Cardiac muscle cell (in vitro differentiated cells and primary cell): ENCODE measurements at regions not wholly inside any gene's neighbourhood (a gene's known extent, or its start where the extent isn't known, plus 50 kb on each side); places are given as distances from the start of the nearest gene placed in this dataset.

Experiments
- DNase-seq, 2 donors: peaks; one replicate each; pipeline versions ENCODE4 v3.0.0 to v3.0.0-alpha.2; 2010 to 2017; ENCODE audit warnings: low read depth in 1 of 2, low spot score in 1 of 2
- H3K27ac ChIP-seq: fragments of 200-600 bp; sonication (generic); 2 replicates; pipeline ENCODE4 v1.5.1; 2016
- H3K27me3 ChIP-seq: fragments of 200-600 bp; sonication (generic); 2 replicates; pipeline ENCODE4 v1.6.0; 2016; ENCODE audit warnings: control low read depth
- H3K36me3 ChIP-seq: fragments of 200-600 bp; sonication (generic); 2 replicates; pipeline ENCODE4 v1.5.1; 2016; ENCODE audit warnings: control low read depth
- H3K4me1 ChIP-seq: fragments of 200-600 bp; sonication (generic); 2 replicates; pipeline ENCODE4 v1.8.1; 2017; ENCODE audit warnings: low read depth, mild to moderate bottlenecking, mixed run types
- H3K4me3 ChIP-seq: fragments of 200-600 bp; sonication (generic); 2 replicates; pipeline ENCODE4 v1.5.1; 2016; ENCODE audit warnings: mild to moderate bottlenecking
- H3K9me3 ChIP-seq: fragments of 200-600 bp; sonication (generic); 2 replicates; pipeline ENCODE4 v1.5.1; 2017; ENCODE audit warnings: low read depth, mild to moderate bottlenecking, control low read depth
- CTCF ChIP-seq: IDR thresholded peaks from 2 replicates; pipeline ENCODE4 v1.5.1; 2012; ENCODE audit warnings: low read depth, mild to moderate bottlenecking, low read length

GRCh38 chr1:103190766-103191165 is 82.4 kb upstream of the COL11A1 start:
- Histone ChIP-seq H3K36me3 (no peaks in the 10 kb centered on the region), H3K4me1 (no peaks in the 10 kb centered on the region), H3K9me3 (no peaks in the 10 kb centered on the region), H3K27ac (no peak overlapping the region), H3K4me3 (no peak overlapping the region), H3K27me3 (no peaks in the 10 kb centered on the region)
- DNase-seq, result no peak
- no peak for TF ChIP-seq CTCF

- no peak for TF ChIP-seq CTCF
- Histone ChIP-seq H3K27me3 (no peaks in the 10 kb centered on the region), H3K36me3 (no peaks in the 10 kb centered on the region), H3K9me3 (no peaks in the 10 kb centered on the region), H3K4me3 (no peak overlapping the region), H3K4me1 (no peaks in the 10 kb centered on the region), H3K27ac (no peak overlapping the region)
- no peak for DNase-seq
Observed at GRCh38 chr1:103187673-103188072, 79.4 kb upstream of the COL11A1 start.

GRCh38 chr1:103180660-103181059 is 72.3 kb upstream of the COL11A1 start:
- Histone ChIP-seq H3K4me3 (no peak overlapping the region), H3K9me3 (no peaks in the 10 kb centered on the region), H3K27ac (no peak overlapping the region), H3K4me1 (no peaks in the 10 kb centered on the region), H3K27me3 (no peaks in the 10 kb centered on the region), H3K36me3 (no peaks in the 10 kb centered on the region)
- no peak for TF ChIP-seq CTCF
- DNase-seq, result peak in 1 of 2 donors; percentile 22

- H3K4me1 ChIP-seq, result no peaks in the 10 kb centered on the region
- TF ChIP-seq CTCF, result no peak
- H3K27me3 ChIP-seq, result no peaks in the 10 kb centered on the region
- no peak overlapping the region for H3K4me3 ChIP-seq
- no peak overlapping the region for H3K27ac ChIP-seq
- H3K9me3 ChIP-seq, result no peaks in the 10 kb centered on the region
- H3K36me3 ChIP-seq, result no peaks in the 10 kb centered on the region
- no peak for DNase-seq
Observed at GRCh38 chr1:103177108-103177775, 68.9 kb upstream of the COL11A1 start.

- no peak for DNase-seq
- no peak for TF ChIP-seq CTCF
- Histone ChIP-seq H3K4me1 (no peaks in the 10 kb centered on the region), H3K36me3 (no peaks in the 10 kb centered on the region), H3K27me3 (no peaks in the 10 kb centered on the region), H3K4me3 (no peak overlapping the region), H3K27ac (no peak overlapping the region), H3K9me3 (no peaks in the 10 kb centered on the region)
Observed at GRCh38 chr1:103171041-103171590, 62.8 kb upstream of the COL11A1 start.
